Smooth muscle cell (in vitro differentiated cells): ENCODE measurements at regions not wholly inside any gene's neighbourhood (a gene's known extent, or its start where the extent isn't known, plus 50 kb on each side); places are given as distances from the start of the nearest gene placed in this dataset.

ENCODE experiments used
- DNase-seq: peaks from one replicate; lab custom pipeline; 2025; ENCODE audit not compliant: unreplicated experiment; lab: John Stamatoyannopoulos, UW
- H2AFZ ChIP-seq: fragments of 200-600 bp; sonication (generic); 2 replicates; pipeline ENCODE4 v1.6.0; 2016; ENCODE audit warnings: antibody characterized with exemption, low read depth, mild to moderate bottlenecking
- H3F3A ChIP-seq: fragments of 200-600 bp; sonication (generic); 2 replicates; pipeline ENCODE4 v1.6.0; 2017; ENCODE audit warnings: antibody characterized with exemption, low read depth
- H3K27ac ChIP-seq: fragments of 200-600 bp; sonication (generic); 2 replicates; pipeline ENCODE4 v1.5.1; 2016; ENCODE audit warnings: low read depth, mild to moderate bottlenecking
- H3K27me3 ChIP-seq: fragments of 200-600 bp; sonication (generic); 2 replicates; pipeline ENCODE4 v1.6.1; 2016; ENCODE audit warnings: low read depth, mild to moderate bottlenecking
- H3K36me3 ChIP-seq: fragments of 200-600 bp; sonication (generic); 2 replicates; pipeline ENCODE4 v1.5.1; 2016; ENCODE audit warnings: low read depth
- H3K4me1 ChIP-seq: fragments of 200-600 bp; sonication (generic); 2 replicates; pipeline ENCODE4 v1.5.1; 2016; ENCODE audit warnings: low read depth
- H3K4me2 ChIP-seq: fragments of 200-600 bp; sonication (generic); 2 replicates; pipeline ENCODE4 v1.6.0; 2016; ENCODE audit warnings: mild to moderate bottlenecking
- H3K4me3 ChIP-seq: fragments of 200-600 bp; sonication (generic); 2 replicates; pipeline ENCODE4 v1.5.1; 2016; ENCODE audit warnings: mild to moderate bottlenecking
- H3K79me2 ChIP-seq: fragments of 200-600 bp; sonication (generic); 2 replicates; pipeline ENCODE4 v1.6.0; 2016; ENCODE audit warnings: low read depth, mild to moderate bottlenecking
- H3K9ac ChIP-seq: fragments of 200-600 bp; sonication (generic); 2 replicates; pipeline ENCODE4 v1.6.0; 2016; ENCODE audit warnings: low read depth
- H3K9me3 ChIP-seq: fragments of 200-600 bp; sonication (generic); replicated peaks from 2 replicates; pipeline ENCODE4 v1.5.1; 2016; ENCODE audit warnings: low read depth
- H4K20me1 ChIP-seq: fragments of 200-600 bp; sonication (generic); 2 replicates; pipeline ENCODE4 v1.6.0; 2016; ENCODE audit warnings: low read depth
- WGBS: methylation state at CpG from one replicate; pipeline ENCODE4 v1.1.7; 2016; ENCODE audit warnings: low lambda C conversion rate; 5-methylcytosine and 5-hydroxymethylcytosine counted together
- TF ChIP-seq, protein P1 (sequence below): fragments of 200-600 bp; sonication (generic); IDR thresholded peaks from 2 replicates; pipeline ENCODE4 v1.5.1; 2017; ENCODE audit warnings: borderline replicate concordance, mild to moderate bottlenecking, antibody characterized with exemption; ENCODE audit not compliant: insufficient read depth, poor library complexity, severe bottlenecking

DNA sequence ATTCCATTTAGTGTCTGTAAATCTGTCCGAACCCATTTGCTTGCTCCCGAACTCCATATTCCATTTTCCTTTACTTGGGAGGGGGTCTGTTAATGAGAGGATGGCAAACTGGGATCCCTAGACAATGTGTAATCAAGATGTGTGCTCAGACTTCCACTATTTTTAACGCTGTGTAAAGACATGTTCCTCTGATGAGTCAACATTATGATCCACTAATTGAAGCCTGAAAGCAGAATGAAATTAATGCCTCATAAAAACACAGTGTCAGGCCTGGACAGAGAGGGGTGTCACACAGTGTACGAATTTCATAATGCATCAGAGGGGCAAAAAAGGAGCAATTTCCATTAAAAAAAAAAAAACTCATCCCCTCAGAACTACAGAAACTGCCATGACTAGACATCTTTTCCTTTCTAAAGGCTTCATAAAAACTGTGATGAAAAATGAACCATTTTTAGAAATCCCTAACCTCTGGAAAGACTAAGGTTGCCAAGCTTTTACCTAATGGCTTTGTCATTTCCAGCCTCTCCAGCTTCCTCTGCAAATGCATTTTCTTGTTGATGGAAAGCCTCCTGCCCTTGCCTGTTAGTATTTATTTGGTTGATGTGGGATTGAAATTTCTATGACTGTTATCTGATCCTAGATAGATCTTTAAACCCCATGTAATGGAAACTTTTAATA lies 209.2 kb upstream of the DCC start:
- Histone ChIP-seq H3K79me2 (no peaks in the 10 kb centered on the region), H3K9me3 (no peaks in the 10 kb centered on the region), H4K20me1 (no peaks in the 10 kb centered on the region), H3K27me3 (no peaks in the 10 kb centered on the region), H3K27ac (no peak overlapping the region), H2AFZ (no peak overlapping the region), H3K9ac (no peak overlapping the region), H3K4me3 (no peak overlapping the region), H3F3A (no peaks in the 10 kb centered on the region), H3K36me3 (no peaks in the 10 kb centered on the region), H3K4me2 (no peak overlapping the region), H3K4me1 (no peaks in the 10 kb centered on the region)
- no peak for DNase-seq
- TF ChIP-seq, protein P1, sequence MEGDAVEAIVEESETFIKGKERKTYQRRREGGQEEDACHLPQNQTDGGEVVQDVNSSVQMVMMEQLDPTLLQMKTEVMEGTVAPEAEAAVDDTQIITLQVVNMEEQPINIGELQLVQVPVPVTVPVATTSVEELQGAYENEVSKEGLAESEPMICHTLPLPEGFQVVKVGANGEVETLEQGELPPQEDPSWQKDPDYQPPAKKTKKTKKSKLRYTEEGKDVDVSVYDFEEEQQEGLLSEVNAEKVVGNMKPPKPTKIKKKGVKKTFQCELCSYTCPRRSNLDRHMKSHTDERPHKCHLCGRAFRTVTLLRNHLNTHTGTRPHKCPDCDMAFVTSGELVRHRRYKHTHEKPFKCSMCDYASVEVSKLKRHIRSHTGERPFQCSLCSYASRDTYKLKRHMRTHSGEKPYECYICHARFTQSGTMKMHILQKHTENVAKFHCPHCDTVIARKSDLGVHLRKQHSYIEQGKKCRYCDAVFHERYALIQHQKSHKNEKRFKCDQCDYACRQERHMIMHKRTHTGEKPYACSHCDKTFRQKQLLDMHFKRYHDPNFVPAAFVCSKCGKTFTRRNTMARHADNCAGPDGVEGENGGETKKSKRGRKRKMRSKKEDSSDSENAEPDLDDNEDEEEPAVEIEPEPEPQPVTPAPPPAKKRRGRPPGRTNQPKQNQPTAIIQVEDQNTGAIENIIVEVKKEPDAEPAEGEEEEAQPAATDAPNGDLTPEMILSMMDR = no peak
- 59% methylated on average over 4 of the region's 4 CpGs for WGBS

DNA sequence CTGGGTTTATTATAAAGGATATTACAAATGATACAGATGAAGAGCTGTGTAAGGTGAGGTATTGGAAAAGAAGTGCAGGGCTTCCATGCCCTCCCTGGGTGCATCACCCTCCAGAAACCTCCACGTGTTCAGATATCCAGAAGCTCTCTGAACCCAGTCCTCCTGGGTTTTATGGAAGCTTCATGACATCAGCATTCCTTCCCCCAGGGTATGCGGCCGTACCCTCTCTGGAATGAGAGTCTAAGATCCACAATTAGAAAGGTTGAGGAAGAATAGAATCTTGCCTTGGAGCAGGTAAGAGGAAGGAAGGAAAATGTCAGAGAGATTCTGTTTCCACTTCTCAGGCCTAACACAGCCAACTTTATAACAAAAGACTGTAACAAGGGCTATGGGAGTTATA lies 208.2 kb upstream of the DCC start:
- no peak overlapping the region for H3K27ac ChIP-seq
- no peaks in the 10 kb centered on the region for H3K4me1 ChIP-seq
- H3K79me2 ChIP-seq = no peaks in the 10 kb centered on the region
- TF ChIP-seq, protein P1 = no peak
- H3K4me2 ChIP-seq = no peak overlapping the region
- no peaks in the 10 kb centered on the region for H3K27me3 ChIP-seq
- H2AFZ ChIP-seq = no peak overlapping the region
- no peak overlapping the region for H3K4me3 ChIP-seq
- no peaks in the 10 kb centered on the region for H4K20me1 ChIP-seq
- H3F3A ChIP-seq = no peaks in the 10 kb centered on the region
- H3K9me3 ChIP-seq = no peaks in the 10 kb centered on the region
- H3K9ac ChIP-seq = no peak overlapping the region
- H3K36me3 ChIP-seq = no peaks in the 10 kb centered on the region
- no peak for DNase-seq
- WGBS = 74% methylated on average over 3 of the region's 3 CpGs

DNA sequence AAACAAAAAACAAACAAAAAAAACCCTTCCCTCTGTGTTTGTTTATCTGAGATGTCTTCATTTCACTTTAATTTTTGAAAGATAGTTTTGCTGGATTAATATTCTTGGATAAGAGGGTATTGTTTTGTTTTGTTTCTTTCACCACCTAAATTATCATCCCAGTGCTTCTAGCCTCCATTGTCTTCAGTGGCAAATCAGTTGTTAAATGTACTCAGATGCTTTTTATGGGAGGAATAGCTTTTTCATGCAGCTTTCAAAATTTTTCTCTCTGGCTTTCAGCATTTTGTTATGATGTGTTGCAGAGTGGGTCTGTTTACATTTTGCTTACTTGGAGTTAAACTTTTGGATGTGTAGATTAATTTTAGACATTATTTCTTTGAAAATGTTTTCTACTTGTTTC lies 203.5 kb upstream of the DCC start:
- Histone ChIP-seq H4K20me1 (no peaks in the 10 kb centered on the region), H3K27ac (no peak overlapping the region), H3K4me2 (no peak overlapping the region), H3K4me3 (no peak overlapping the region), H3F3A (no peaks in the 10 kb centered on the region), H3K79me2 (no peaks in the 10 kb centered on the region), H3K36me3 (no peaks in the 10 kb centered on the region), H3K9ac (no peak overlapping the region), H3K4me1 (no peaks in the 10 kb centered on the region), H3K9me3 (no peaks in the 10 kb centered on the region), H2AFZ (no peak overlapping the region), H3K27me3 (no peaks in the 10 kb centered on the region)
- DNase-seq = no peak
- TF ChIP-seq, protein P1 = no peak

DNA sequence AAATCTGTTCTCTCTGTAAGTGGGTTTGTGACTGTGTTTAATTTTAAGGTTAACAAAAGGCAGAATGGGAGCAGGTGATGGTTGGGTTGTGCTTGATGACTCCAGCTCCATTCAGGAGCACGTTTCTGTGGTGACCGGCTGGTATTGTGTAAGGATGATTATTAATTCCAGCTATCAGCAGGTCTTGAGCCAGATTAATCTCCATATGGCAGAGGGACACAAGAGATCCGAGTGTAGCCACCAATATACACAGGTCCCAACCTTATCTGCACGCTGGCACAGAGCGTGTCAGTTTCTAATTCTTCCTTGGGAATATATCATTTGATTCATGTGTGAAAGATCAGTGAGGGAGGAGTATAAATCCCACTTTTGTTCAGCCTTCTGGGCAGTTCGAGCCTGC lies 199.0 kb upstream of the DCC start:
- no peak overlapping the region for H3K27ac ChIP-seq
- H3K27me3 ChIP-seq = no peaks in the 10 kb centered on the region
- H3K9ac ChIP-seq = no peak overlapping the region
- TF ChIP-seq, protein P1 = no peak
- DNase-seq = no peak
- no peaks in the 10 kb centered on the region for H3K4me1 ChIP-seq
- 86% methylated on average over 6 of the region's 6 CpGs for WGBS
- no peaks in the 10 kb centered on the region for H3K36me3 ChIP-seq
- H3K79me2 ChIP-seq = no peaks in the 10 kb centered on the region
- no peaks in the 10 kb centered on the region for H3F3A ChIP-seq
- no peak overlapping the region for H2AFZ ChIP-seq
- no peaks in the 10 kb centered on the region for H3K9me3 ChIP-seq
- H4K20me1 ChIP-seq = no peaks in the 10 kb centered on the region
- no peak overlapping the region for H3K4me3 ChIP-seq
- H3K4me2 ChIP-seq = no peak overlapping the region
